PC-9 (cell line): ENCODE measurements at regions not wholly inside any gene's neighbourhood (a gene's known extent, or its start where the extent isn't known, plus 50 kb on each side); places are given as distances from the start of the nearest gene placed in this dataset.

Source experiments
- BruUV-seq: library from RNA; stranded (reverse); fragments of 400-500 nt; replicated peaks from 2 replicates; lab custom pipeline; 2021; lab: Mats Ljungman, UMichigan
- CTCF ChIA-PET: fragments of 300-600 bp; sonication (Branson Sonifier 250); formaldehyde crosslinking; loops from one replicate; lab custom pipeline; 2022; ENCODE audit warnings: antibody characterized with exemption; lab: Charles Lee
- POLR2A ChIA-PET: fragments of 300-600 bp; sonication (Branson Sonifier 250); formaldehyde crosslinking; loops from one replicate; lab custom pipeline; 2022; ENCODE audit warnings: antibody characterized with exemption; ENCODE audit not compliant: unreplicated experiment; lab: Charles Lee
- DNase-seq, 2 experiments: peaks; one replicate each; pipeline versions ENCODE4 v3.0.0 to v3.0.0-alpha.2; 2015 to 2022; ENCODE audit warnings: mixed read lengths in 1 of 2
- H2AFZ ChIP-seq: fragments of 200-600 bp; sonication (generic); 2 replicates; pipeline ENCODE4 v1.8.1; 2017; ENCODE audit warnings: antibody characterized with exemption
- H3F3A ChIP-seq: fragments of 200-600 bp; sonication (generic); 2 replicates; pipeline ENCODE4 v1.8.1; 2017; ENCODE audit warnings: antibody characterized with exemption, mild to moderate bottlenecking, low read depth; ENCODE audit not compliant: insufficient read depth
- H3K27ac ChIP-seq: fragments of 200-600 bp; sonication (generic); 2 replicates; pipeline ENCODE4 v1.6.1; 2016; ENCODE audit warnings: mixed run types
- H3K27me3 ChIP-seq: fragments of 200-600 bp; sonication (generic); 2 replicates; pipeline ENCODE4 v1.6.1; 2016; ENCODE audit warnings: low read depth, mixed run types; ENCODE audit not compliant: insufficient read depth
- H3K36me3 ChIP-seq: fragments of 200-600 bp; sonication (generic); 2 replicates; pipeline ENCODE4 v1.6.1; 2016; ENCODE audit warnings: low read depth, mixed run types
- H3K4me1 ChIP-seq: fragments of 200-600 bp; sonication (generic); replicated peaks from 2 replicates; pipeline ENCODE4 v1.6.1; 2016; ENCODE audit warnings: mixed run types; ENCODE audit not compliant: insufficient read depth
- H3K4me2 ChIP-seq: fragments of 200-600 bp; sonication (generic); 2 replicates; pipeline ENCODE4 v1.6.1; 2017; ENCODE audit warnings: mixed run types
- H3K4me3 ChIP-seq: fragments of 200-600 bp; sonication (generic); 2 replicates; pipeline ENCODE4 v1.6.1; 2016; ENCODE audit warnings: mixed run types
- H3K79me2 ChIP-seq: fragments of 200-600 bp; sonication (generic); 2 replicates; pipeline ENCODE4 v1.6.1; 2017; ENCODE audit warnings: low read depth, mixed run types
- H3K9me2 ChIP-seq: fragments of 200-600 bp; sonication (generic); 2 replicates; pipeline ENCODE4 v1.8.1; 2017; ENCODE audit warnings: mild to moderate bottlenecking; ENCODE audit not compliant: insufficient read depth
- H3K9me3 ChIP-seq: fragments of 200-600 bp; sonication (generic); 2 replicates; pipeline ENCODE4 v1.8.1; 2016; ENCODE audit warnings: low read depth; ENCODE audit not compliant: insufficient read depth
- H4K20me1 ChIP-seq: fragments of 200-600 bp; sonication (generic); 2 replicates; pipeline ENCODE4 v1.8.1; 2017; ENCODE audit not compliant: insufficient read depth
- EZH2 ChIP-seq: fragments of 200-600 bp; sonication (generic); IDR thresholded peaks from 2 replicates; pipeline ENCODE4 v1.8.0; 2017; ENCODE audit warnings: antibody characterized with exemption, low read depth
- intact Hi-C: fragments of 100-400 bp; cut with micrococcal nuclease; formaldehyde crosslinking; loops from one replicate; pipeline ENCODE4 v1.10.0; 2022; ENCODE audit not compliant: unreplicated experiment
- TF ChIP-seq, protein P1 (sequence below): fragments of 200-600 bp; sonication (generic); conservative IDR thresholded peaks from 2 replicates; pipeline ENCODE4 v1.6.1; 2017; ENCODE audit warnings: mixed run types, antibody characterized with exemption, mild to moderate bottlenecking, moderate library complexity

DNA sequence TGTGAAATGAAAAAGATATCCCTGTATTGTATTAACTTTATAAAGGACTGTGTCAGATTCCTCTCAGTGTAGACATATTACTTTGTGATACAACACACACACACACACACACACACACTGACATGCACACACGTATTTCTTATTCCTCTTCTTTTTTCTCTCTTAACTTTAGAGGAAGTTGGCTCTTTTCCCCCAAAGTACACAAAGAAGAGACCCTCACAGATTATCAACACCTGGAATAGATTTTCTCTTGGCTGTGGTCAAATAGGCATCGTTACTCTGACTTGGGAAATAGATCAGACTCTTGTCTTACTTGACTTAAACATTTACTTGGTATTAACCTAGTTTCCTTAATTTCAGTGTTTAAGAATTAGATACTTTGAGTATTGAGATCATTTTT, 792.8 kb downstream of the ADGRL2 start:
- no peak overlapping the region for H3K27ac ChIP-seq
- intact Hi-C loops, result no loop called here
- POLR2A ChIA-PET, result no interaction called here
- no peaks in the 10 kb centered on the region for H3K9me2 ChIP-seq
- no peaks in the 10 kb centered on the region for H3K36me3 ChIP-seq
- TF ChIP-seq, protein P1, sequence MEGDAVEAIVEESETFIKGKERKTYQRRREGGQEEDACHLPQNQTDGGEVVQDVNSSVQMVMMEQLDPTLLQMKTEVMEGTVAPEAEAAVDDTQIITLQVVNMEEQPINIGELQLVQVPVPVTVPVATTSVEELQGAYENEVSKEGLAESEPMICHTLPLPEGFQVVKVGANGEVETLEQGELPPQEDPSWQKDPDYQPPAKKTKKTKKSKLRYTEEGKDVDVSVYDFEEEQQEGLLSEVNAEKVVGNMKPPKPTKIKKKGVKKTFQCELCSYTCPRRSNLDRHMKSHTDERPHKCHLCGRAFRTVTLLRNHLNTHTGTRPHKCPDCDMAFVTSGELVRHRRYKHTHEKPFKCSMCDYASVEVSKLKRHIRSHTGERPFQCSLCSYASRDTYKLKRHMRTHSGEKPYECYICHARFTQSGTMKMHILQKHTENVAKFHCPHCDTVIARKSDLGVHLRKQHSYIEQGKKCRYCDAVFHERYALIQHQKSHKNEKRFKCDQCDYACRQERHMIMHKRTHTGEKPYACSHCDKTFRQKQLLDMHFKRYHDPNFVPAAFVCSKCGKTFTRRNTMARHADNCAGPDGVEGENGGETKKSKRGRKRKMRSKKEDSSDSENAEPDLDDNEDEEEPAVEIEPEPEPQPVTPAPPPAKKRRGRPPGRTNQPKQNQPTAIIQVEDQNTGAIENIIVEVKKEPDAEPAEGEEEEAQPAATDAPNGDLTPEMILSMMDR, result no peak
- no peak for TF ChIP-seq EZH2
- H3K4me2 ChIP-seq, result no peak overlapping the region
- no peaks in the 10 kb centered on the region for H3F3A ChIP-seq
- no peaks in the 10 kb centered on the region for H3K9me3 ChIP-seq
- DNase-seq, result no peak
- H3K4me3 ChIP-seq, result no peak overlapping the region
- H3K79me2 ChIP-seq, result no peaks in the 10 kb centered on the region
- CTCF ChIA-PET, result no interaction called here
- no peaks in the 10 kb centered on the region for H4K20me1 ChIP-seq
- H2AFZ ChIP-seq, result no peak overlapping the region
- H3K27me3 ChIP-seq, result no peaks in the 10 kb centered on the region
- no TSS peak for BruUV-seq
- no peaks in the 10 kb centered on the region for H3K4me1 ChIP-seq

DNA sequence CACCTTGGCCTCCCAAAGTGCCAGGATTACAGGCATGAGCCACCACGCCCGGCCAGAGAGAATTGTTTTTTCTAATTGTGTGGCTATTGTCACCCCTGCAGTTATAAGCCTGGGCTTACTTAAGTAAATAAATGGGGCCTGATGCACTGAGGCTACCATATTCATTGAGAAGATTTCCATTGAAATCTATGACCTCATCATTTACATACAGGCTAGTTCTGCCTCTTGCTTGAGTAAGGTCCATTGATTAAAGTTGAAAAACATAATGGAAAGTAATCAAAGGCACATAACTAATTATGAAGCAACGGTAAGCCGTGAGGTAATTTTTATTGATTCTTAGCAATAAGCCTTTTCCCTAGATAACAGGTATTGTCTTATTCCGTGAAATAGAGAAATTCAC, 788.9 kb downstream of the ADGRL2 start:
- ChIA-PET POLR2A (no interaction called here), CTCF (no interaction called here)
- intact Hi-C loops, result no loop called here
- no peak overlapping the region for H3K27ac ChIP-seq
- TF ChIP-seq, protein P1, result no peak
- no peak for TF ChIP-seq EZH2
- no peaks in the 10 kb centered on the region for H3K27me3 ChIP-seq
- H3K79me2 ChIP-seq, result no peaks in the 10 kb centered on the region
- H3K4me1 ChIP-seq, result no peaks in the 10 kb centered on the region
- no peak for DNase-seq
- no peaks in the 10 kb centered on the region for H3K9me2 ChIP-seq
- no peak overlapping the region for H2AFZ ChIP-seq
- no TSS peak for BruUV-seq
- H3K36me3 ChIP-seq, result no peaks in the 10 kb centered on the region
- no peak overlapping the region for H3K4me2 ChIP-seq
- no peaks in the 10 kb centered on the region for H4K20me1 ChIP-seq
- no peak overlapping the region for H3K4me3 ChIP-seq
- no peaks in the 10 kb centered on the region for H3K9me3 ChIP-seq
- H3F3A ChIP-seq, result no peaks in the 10 kb centered on the region

DNA sequence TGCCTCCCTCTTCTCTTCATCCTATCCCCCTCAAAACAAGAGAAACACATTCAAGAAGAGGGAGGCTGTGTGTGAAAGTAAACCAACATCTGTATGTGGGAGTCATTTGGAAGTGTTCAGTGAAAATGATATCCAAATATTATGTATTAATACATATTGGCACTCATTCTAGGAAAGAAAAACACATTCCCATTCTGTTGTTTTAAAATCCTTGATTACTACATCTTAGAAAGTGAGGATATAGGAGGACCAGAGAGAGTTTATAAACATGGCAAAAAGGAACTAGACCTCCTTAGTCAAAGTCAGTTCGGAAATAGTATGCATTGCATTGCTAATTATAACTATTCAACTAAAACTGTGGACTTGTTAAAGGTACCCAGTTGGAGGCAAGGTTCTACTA, 786.6 kb downstream of the ADGRL2 start:
- ChIA-PET POLR2A (no interaction called here), CTCF (no interaction called here)
- TF ChIP-seq, protein P1, result no peak
- no peak for TF ChIP-seq EZH2

More for the DNA sequence above, 786.6 kb downstream of the ADGRL2 start:
- H3K9me2 ChIP-seq, result no peaks in the 10 kb centered on the region
- no peaks in the 10 kb centered on the region for H3K36me3 ChIP-seq
- H3F3A ChIP-seq, result no peaks in the 10 kb centered on the region
- H3K4me2 ChIP-seq, result no peak overlapping the region
- no peak overlapping the region for H3K4me3 ChIP-seq
- intact Hi-C loops, result no loop called here
- no TSS peak for BruUV-seq
- no peak for DNase-seq
- no peak overlapping the region for H2AFZ ChIP-seq
- H3K79me2 ChIP-seq, result no peaks in the 10 kb centered on the region
- no peaks in the 10 kb centered on the region for H3K9me3 ChIP-seq
- H3K27me3 ChIP-seq, result no peaks in the 10 kb centered on the region
- H3K27ac ChIP-seq, result no peak overlapping the region
- no peaks in the 10 kb centered on the region for H3K4me1 ChIP-seq
- no peaks in the 10 kb centered on the region for H4K20me1 ChIP-seq
